ENCODE measurements at regions not wholly inside any gene's neighbourhood (a gene's known extent, or its start where the extent isn't known, plus 50 kb on each side); places are given as distances from the start of the nearest gene placed in this dataset.
"Not testable (repeated sequence)": the region's sequence is repeated elsewhere in the genome, so short reads cannot be mapped to it uniquely, and the experiment has no call there.

- TF ChIP-seq POLR2AphosphoS5 (IDR thresholded peaks at IDR 0.05; ENCODE audit: insufficient read depth in 1 of 2, low read depth in 1 of 2) (no peak), POLR2A (IDR thresholded peaks at IDR 0.05) (no peak), CTCF (IDR thresholded peaks at IDR 0.05) (no peak)
- no peaks in the 10 kb centered on the region for H3K36me3 ChIP-seq
- H3K27me3 ChIP-seq = no peaks in the 10 kb centered on the region
- no peak for DNase-seq (ENCODE audit: extremely low spot score in 2 of 2)
- no peak overlapping the region for H3K27ac ChIP-seq
- H3K9me3 ChIP-seq = no peaks in the 10 kb centered on the region
- no peak overlapping the region for H3K4me3 ChIP-seq
- intact Hi-C loops (cut with DNase I) = no loop called here
- H3K4me1 ChIP-seq = no peaks in the 10 kb centered on the region
These were observed 498.8 kb downstream of the TMEM135 start for GRCh38 chr11:87536565-87536964.

- intact Hi-C loops (cut with DNase I) = no loop called here
- Histone ChIP-seq H3K36me3 (no peaks in the 10 kb centered on the region), H3K27me3 (no peaks in the 10 kb centered on the region), H3K4me3 (no peak overlapping the region), H3K27ac (no peak overlapping the region), H3K9me3 (no peaks in the 10 kb centered on the region), H3K4me1 (no peaks in the 10 kb centered on the region)
- TF ChIP-seq POLR2A (IDR thresholded peaks at IDR 0.05) (no peak), CTCF (IDR thresholded peaks at IDR 0.05) (no peak), POLR2AphosphoS5 (IDR thresholded peaks at IDR 0.05; ENCODE audit: insufficient read depth in 1 of 2, low read depth in 1 of 2) (no peak)
- no peak for DNase-seq (ENCODE audit: extremely low spot score in 2 of 2)
These were observed 498.3 kb downstream of the TMEM135 start for GRCh38 chr11:87536016-87536415.

GRCh38 chr11:87535513-87535912 lies 497.8 kb downstream of the TMEM135 start:
- TF ChIP-seq POLR2A (IDR thresholded peaks at IDR 0.05) = no peak
- no peaks in the 10 kb centered on the region for H3K36me3 ChIP-seq
- H3K27me3 ChIP-seq = no peaks in the 10 kb centered on the region
- no peaks in the 10 kb centered on the region for H3K9me3 ChIP-seq
- H3K27ac ChIP-seq = no peak overlapping the region
- intact Hi-C loops (cut with DNase I) = no loop called here
- no peaks in the 10 kb centered on the region for H3K4me1 ChIP-seq
- DNase-seq (ENCODE audit: extremely low spot score in 2 of 2) = no peak
- H3K4me3 ChIP-seq = no peak overlapping the region

- H3K36me3 ChIP-seq; DNase-seq (ENCODE audit: extremely low spot score in 2 of 2); intact Hi-C loops (cut with DNase I): not testable (repeated sequence)
These were observed 494.1 kb downstream of the TMEM135 start for GRCh38 chr11:87531835-87532234.

GRCh38 chr11:87529486-87529885 lies 491.8 kb downstream of the TMEM135 start:
- Histone ChIP-seq H3K36me3 (no peaks in the 10 kb centered on the region), H3K27ac (no peak overlapping the region), H3K4me1 (no peaks in the 10 kb centered on the region), H3K4me3 (no peak overlapping the region), H3K27me3 (no peaks in the 10 kb centered on the region), H3K9me3 (no peaks in the 10 kb centered on the region)
- TF ChIP-seq POLR2A (IDR thresholded peaks at IDR 0.05) (no peak), POLR2AphosphoS5 (IDR thresholded peaks at IDR 0.05; ENCODE audit: insufficient read depth in 1 of 2, low read depth in 1 of 2) (no peak)
- intact Hi-C loops (cut with DNase I) = no loop called here
- DNase-seq (ENCODE audit: extremely low spot score in 2 of 2) = no peak

More at GRCh38 chr11:87531835-87532234, 494.1 kb downstream of the TMEM135 start:
- not testable (repeated sequence) for H3K4me3 ChIP-seq, H3K9me3 ChIP-seq, H3K27me3 ChIP-seq, H3K27ac ChIP-seq, H3K4me1 ChIP-seq

- DNase-seq (ENCODE audit: extremely low spot score in 2 of 2) = no peak
- intact Hi-C loops (cut with DNase I) = no loop called here
- no peaks in the 10 kb centered on the region for H3K36me3 ChIP-seq
- H3K9me3 ChIP-seq = no peaks in the 10 kb centered on the region
- no peaks in the 10 kb centered on the region for H3K4me1 ChIP-seq
- H3K27me3 ChIP-seq = no peaks in the 10 kb centered on the region
- no peak overlapping the region for H3K27ac ChIP-seq
- H3K4me3 ChIP-seq = no peak overlapping the region
- no peak for TF ChIP-seq CTCF (IDR thresholded peaks at IDR 0.05)
- TF ChIP-seq POLR2A (IDR thresholded peaks at IDR 0.05) = no peak
- no peak for TF ChIP-seq POLR2AphosphoS5 (IDR thresholded peaks at IDR 0.05; ENCODE audit: insufficient read depth in 1 of 2, low read depth in 1 of 2)
These were observed 491.0 kb downstream of the TMEM135 start for GRCh38 chr11:87528752-87529151.

- Histone ChIP-seq H3K36me3 (no peaks in the 10 kb centered on the region), H3K27me3 (no peaks in the 10 kb centered on the region), H3K27ac (no peak overlapping the region), H3K4me1 (no peaks in the 10 kb centered on the region), H3K9me3 (no peaks in the 10 kb centered on the region), H3K4me3 (no peak overlapping the region)
- intact Hi-C loops (cut with DNase I) = no loop called here
- DNase-seq (ENCODE audit: extremely low spot score in 2 of 2) = no peak
- TF ChIP-seq CTCF (IDR thresholded peaks at IDR 0.05) (no peak), POLR2A (IDR thresholded peaks at IDR 0.05) (no peak), POLR2AphosphoS5 (IDR thresholded peaks at IDR 0.05; ENCODE audit: insufficient read depth in 1 of 2, low read depth in 1 of 2) (no peak)
These were observed 485.5 kb downstream of the TMEM135 start for GRCh38 chr11:87523276-87523675.

All from vagina (tissue), 2 donors.